ENCODE measurements at regions not wholly inside any gene's neighbourhood (a gene's known extent, or its start where the extent isn't known, plus 50 kb on each side); places are given as distances from the start of the nearest gene placed in this dataset.

- H2AFZ ChIP-seq (ENCODE audit: low read depth, low read length): no peak overlapping the region
These were observed 489.2 kb upstream of the UBE2E2 start for GRCh38 chr3:22713936-22714335.

GRCh38 chr3:22714749-22715148, 488.4 kb upstream of the UBE2E2 start:
- ATAC-seq (ENCODE audit: insufficient read depth, low read depth) (no peak), DNase-seq (no peak)
- H3K79me2 ChIP-seq (ENCODE audit: insufficient read depth, low read length): no peaks in the 10 kb centered on the region
- no peaks in the 10 kb centered on the region for H3K9me3 ChIP-seq (ENCODE audit: insufficient read depth, low read length, severe bottlenecking)
- H3K9ac ChIP-seq (ENCODE audit: low read depth, low read length): no peak overlapping the region
- H3K4me2 ChIP-seq (ENCODE audit: insufficient read depth, low read length): no peak overlapping the region
- H3K27me3 ChIP-seq (ENCODE audit: insufficient read depth, low read length, poor library complexity): no peaks in the 10 kb centered on the region
- no peaks in the 10 kb centered on the region for H4K20me1 ChIP-seq (ENCODE audit: insufficient read depth, low read length)
- H3K36me3 ChIP-seq (ENCODE audit: insufficient read depth, low read length): no peaks in the 10 kb centered on the region
- TF ChIP-seq EZH2 (IDR thresholded peaks at IDR 0.05; ENCODE audit: borderline replicate concordance, low read depth, low read length, severe bottlenecking): no peak
- no peak for TF ChIP-seq CTCF (IDR thresholded peaks at IDR 0.05; ENCODE audit: borderline replicate concordance, extremely low read depth, low read length, poor library complexity, severe bottlenecking)
- H2AFZ ChIP-seq (ENCODE audit: low read depth, low read length): no peak overlapping the region
- no peaks in the 10 kb centered on the region for H3K4me1 ChIP-seq (ENCODE audit: insufficient read depth, low read length)
- no peak overlapping the region for H3K4me3 ChIP-seq (ENCODE audit: low read depth in 1 of 2, low read length in 2 of 2)
- H3K27ac ChIP-seq (ENCODE audit: low read length): no peak overlapping the region

More at GRCh38 chr3:22713936-22714335, 489.2 kb upstream of the UBE2E2 start:
- Histone ChIP-seq H3K9me3 (ENCODE audit: insufficient read depth, low read length, severe bottlenecking) (no peaks in the 10 kb centered on the region), H3K79me2 (ENCODE audit: insufficient read depth, low read length) (no peaks in the 10 kb centered on the region), H3K27me3 (ENCODE audit: insufficient read depth, low read length, poor library complexity) (no peaks in the 10 kb centered on the region), H3K9ac (ENCODE audit: low read depth, low read length) (no peak overlapping the region), H3K36me3 (ENCODE audit: insufficient read depth, low read length) (no peaks in the 10 kb centered on the region), H3K27ac (ENCODE audit: low read length) (no peak overlapping the region), H3K4me2 (ENCODE audit: insufficient read depth, low read length) (no peak overlapping the region), H3K4me3 (ENCODE audit: low read depth in 1 of 2, low read length in 2 of 2) (no peak overlapping the region), H3K4me1 (ENCODE audit: insufficient read depth, low read length) (no peaks in the 10 kb centered on the region), H4K20me1 (ENCODE audit: insufficient read depth, low read length) (no peaks in the 10 kb centered on the region)
- ATAC-seq (ENCODE audit: insufficient read depth, low read depth) (no peak), DNase-seq (no peak)
- no peak for TF ChIP-seq EZH2 (IDR thresholded peaks at IDR 0.05; ENCODE audit: borderline replicate concordance, low read depth, low read length, severe bottlenecking)
- TF ChIP-seq CTCF (IDR thresholded peaks at IDR 0.05; ENCODE audit: borderline replicate concordance, extremely low read depth, low read length, poor library complexity, severe bottlenecking): no peak

GRCh38 chr3:22720596-22720995, 482.5 kb upstream of the UBE2E2 start:
- H4K20me1 ChIP-seq (ENCODE audit: insufficient read depth, low read length): no peaks in the 10 kb centered on the region
- no peaks in the 10 kb centered on the region for H3K4me1 ChIP-seq (ENCODE audit: insufficient read depth, low read length)
- no peak overlapping the region for H3K4me3 ChIP-seq (ENCODE audit: low read depth in 1 of 2, low read length in 2 of 2)
- no peaks in the 10 kb centered on the region for H3K79me2 ChIP-seq (ENCODE audit: insufficient read depth, low read length)
- no peak for TF ChIP-seq CTCF (IDR thresholded peaks at IDR 0.05; ENCODE audit: borderline replicate concordance, extremely low read depth, low read length, poor library complexity, severe bottlenecking)
- TF ChIP-seq EZH2 (IDR thresholded peaks at IDR 0.05; ENCODE audit: borderline replicate concordance, low read depth, low read length, severe bottlenecking): no peak
- no peaks in the 10 kb centered on the region for H3K36me3 ChIP-seq (ENCODE audit: insufficient read depth, low read length)
- DNase-seq (no peak), ATAC-seq (ENCODE audit: insufficient read depth, low read depth) (no peak)
- no peak overlapping the region for H2AFZ ChIP-seq (ENCODE audit: low read depth, low read length)
- H3K9me3 ChIP-seq (ENCODE audit: insufficient read depth, low read length, severe bottlenecking): no peaks in the 10 kb centered on the region
- no peaks in the 10 kb centered on the region for H3K27me3 ChIP-seq (ENCODE audit: insufficient read depth, low read length, poor library complexity)
- no peak overlapping the region for H3K4me2 ChIP-seq (ENCODE audit: insufficient read depth, low read length)
- no peak overlapping the region for H3K27ac ChIP-seq (ENCODE audit: low read length)
- H3K9ac ChIP-seq (ENCODE audit: low read depth, low read length): no peak overlapping the region

GRCh38 chr3:22724420-22724819, 478.7 kb upstream of the UBE2E2 start:
- no peak for TF ChIP-seq EZH2 (IDR thresholded peaks at IDR 0.05; ENCODE audit: borderline replicate concordance, low read depth, low read length, severe bottlenecking)
- TF ChIP-seq CTCF (IDR thresholded peaks at IDR 0.05; ENCODE audit: borderline replicate concordance, extremely low read depth, low read length, poor library complexity, severe bottlenecking): no peak
- H2AFZ ChIP-seq (ENCODE audit: low read depth, low read length): no peak overlapping the region

More at GRCh38 chr3:22724420-22724819, 478.7 kb upstream of the UBE2E2 start:
- no peaks in the 10 kb centered on the region for H3K27me3 ChIP-seq (ENCODE audit: insufficient read depth, low read length, poor library complexity)
- no peak overlapping the region for H3K27ac ChIP-seq (ENCODE audit: low read length)
- no peak overlapping the region for H3K4me3 ChIP-seq (ENCODE audit: low read depth in 1 of 2, low read length in 2 of 2)
- ATAC-seq (ENCODE audit: insufficient read depth, low read depth) (no peak), DNase-seq (no peak)
- no peaks in the 10 kb centered on the region for H3K9me3 ChIP-seq (ENCODE audit: insufficient read depth, low read length, severe bottlenecking)
- no peaks in the 10 kb centered on the region for H3K36me3 ChIP-seq (ENCODE audit: insufficient read depth, low read length)
- H3K9ac ChIP-seq (ENCODE audit: low read depth, low read length): no peak overlapping the region
- H3K79me2 ChIP-seq (ENCODE audit: insufficient read depth, low read length): no peaks in the 10 kb centered on the region
- H4K20me1 ChIP-seq (ENCODE audit: insufficient read depth, low read length): no peaks in the 10 kb centered on the region
- no peak overlapping the region for H3K4me2 ChIP-seq (ENCODE audit: insufficient read depth, low read length)
- H3K4me1 ChIP-seq (ENCODE audit: insufficient read depth, low read length): no peaks in the 10 kb centered on the region

Measured in DND-41 (cell line).